ENCODE measurements at regions not wholly inside any gene's neighbourhood (a gene's known extent, or its start where the extent isn't known, plus 50 kb on each side); places are given as distances from the start of the nearest gene placed in this dataset.
A peak's percentile ranks its signal among the peaks of the same experiment; 100 is the strongest.
"Not testable (repeated sequence)": the region's sequence is repeated elsewhere in the genome, so short reads cannot be mapped to it uniquely, and the experiment has no call there.

DNA sequence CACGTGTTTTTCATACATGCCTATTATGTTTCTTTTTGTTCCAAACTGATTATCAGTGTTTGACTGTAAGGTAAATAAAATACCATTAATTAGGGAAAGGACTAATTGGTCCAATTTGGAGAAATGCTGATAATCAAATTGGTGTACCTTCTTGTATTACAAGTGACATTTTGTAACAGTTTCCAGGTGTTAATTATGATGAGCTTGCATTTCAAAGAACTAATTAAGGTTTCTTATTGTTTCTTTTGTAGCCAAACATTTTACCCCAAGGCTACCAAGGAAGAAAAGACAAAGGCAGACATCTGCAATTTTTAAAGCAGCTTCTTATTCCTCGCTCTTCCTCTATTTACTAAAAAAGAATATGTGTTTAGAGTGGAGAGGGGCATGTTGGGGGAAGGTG is 88.7 kb upstream of the GRIK1 start:
- TF ChIP-seq, protein P1, sequence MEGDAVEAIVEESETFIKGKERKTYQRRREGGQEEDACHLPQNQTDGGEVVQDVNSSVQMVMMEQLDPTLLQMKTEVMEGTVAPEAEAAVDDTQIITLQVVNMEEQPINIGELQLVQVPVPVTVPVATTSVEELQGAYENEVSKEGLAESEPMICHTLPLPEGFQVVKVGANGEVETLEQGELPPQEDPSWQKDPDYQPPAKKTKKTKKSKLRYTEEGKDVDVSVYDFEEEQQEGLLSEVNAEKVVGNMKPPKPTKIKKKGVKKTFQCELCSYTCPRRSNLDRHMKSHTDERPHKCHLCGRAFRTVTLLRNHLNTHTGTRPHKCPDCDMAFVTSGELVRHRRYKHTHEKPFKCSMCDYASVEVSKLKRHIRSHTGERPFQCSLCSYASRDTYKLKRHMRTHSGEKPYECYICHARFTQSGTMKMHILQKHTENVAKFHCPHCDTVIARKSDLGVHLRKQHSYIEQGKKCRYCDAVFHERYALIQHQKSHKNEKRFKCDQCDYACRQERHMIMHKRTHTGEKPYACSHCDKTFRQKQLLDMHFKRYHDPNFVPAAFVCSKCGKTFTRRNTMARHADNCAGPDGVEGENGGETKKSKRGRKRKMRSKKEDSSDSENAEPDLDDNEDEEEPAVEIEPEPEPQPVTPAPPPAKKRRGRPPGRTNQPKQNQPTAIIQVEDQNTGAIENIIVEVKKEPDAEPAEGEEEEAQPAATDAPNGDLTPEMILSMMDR (IDR thresholded peaks at IDR 0.05; ENCODE audit: low read length, missing control alignments): no peak
- no peak overlapping the region for H3K4me3 ChIP-seq (replicated peaks; ENCODE audit: low read depth, low read length)
- no peak for DNase-seq (ENCODE audit: low read depth)

DNA sequence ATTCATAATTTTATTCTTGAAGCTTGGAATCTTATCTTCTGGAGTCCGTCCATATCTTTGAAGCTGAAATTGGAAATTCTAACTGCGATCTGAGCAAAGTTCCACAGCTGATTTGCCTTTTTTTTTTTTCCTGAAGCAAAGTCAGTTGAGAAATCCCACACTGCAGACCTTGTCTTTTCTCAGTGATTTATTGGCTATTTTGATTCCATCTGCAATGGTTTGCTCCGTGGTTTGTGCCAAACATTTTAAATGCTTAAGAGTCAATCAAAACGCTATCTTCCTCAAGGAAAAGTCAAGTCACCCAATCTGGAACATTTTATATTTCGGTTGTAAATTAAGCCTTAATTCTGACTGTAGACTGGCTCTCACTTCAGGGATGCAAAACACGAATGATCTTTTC is 88.2 kb upstream of the GRIK1 start:
- TF ChIP-seq, protein P1 (IDR thresholded peaks at IDR 0.05; ENCODE audit: low read length, missing control alignments): no peak

DNA sequence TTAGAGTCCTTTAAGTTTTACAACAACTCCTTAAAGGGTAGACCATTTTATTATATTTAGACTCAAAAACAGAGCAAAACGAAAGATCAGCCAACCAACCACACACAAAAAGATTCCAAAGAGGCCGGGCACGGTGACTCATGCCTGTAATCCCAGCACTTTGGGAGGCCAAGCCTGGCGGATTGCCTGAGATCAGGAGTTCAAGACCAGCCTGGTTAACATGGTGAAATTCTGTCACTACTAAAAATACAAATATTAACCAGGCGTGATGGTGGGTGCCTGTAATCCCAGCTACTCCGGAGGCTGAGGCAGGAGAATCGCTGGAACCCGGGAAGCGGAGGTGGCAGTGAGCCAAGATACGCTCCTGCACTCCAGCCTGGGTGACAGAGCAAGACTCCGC is 83.3 kb upstream of the GRIK1 start:
- not testable (repeated sequence) for H3K4me3 ChIP-seq (replicated peaks; ENCODE audit: low read depth, low read length); DNase-seq (ENCODE audit: low read depth)

More for the DNA sequence above, 88.2 kb upstream of the GRIK1 start:
- DNase-seq (ENCODE audit: low read depth): no peak
- H3K4me3 ChIP-seq (replicated peaks; ENCODE audit: low read depth, low read length): no peak overlapping the region

DNA sequence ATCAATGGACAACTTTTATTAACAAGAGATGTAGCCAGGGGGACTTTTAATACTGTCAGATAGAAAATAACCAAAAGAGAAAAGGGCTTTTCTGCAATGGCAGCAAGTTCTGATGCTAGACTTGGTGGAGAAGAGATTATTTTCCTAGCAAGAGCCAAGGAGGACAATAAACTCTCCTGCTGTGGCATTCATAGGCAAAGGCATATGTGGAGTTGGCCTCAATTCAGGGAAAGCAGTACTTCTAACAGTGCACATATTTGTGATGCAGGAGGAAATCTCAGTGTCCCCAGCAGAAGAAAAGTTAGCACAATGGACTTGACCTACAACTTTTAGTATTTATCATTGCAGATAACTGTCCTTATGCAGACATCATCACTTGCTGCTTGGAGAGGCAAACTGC is 75.1 kb upstream of the GRIK1 start:
- TF ChIP-seq, protein P1 (IDR thresholded peaks at IDR 0.05; ENCODE audit: low read length, missing control alignments): no peak
- H3K4me3 ChIP-seq (replicated peaks; ENCODE audit: low read depth, low read length): no peak overlapping the region
- no peak for DNase-seq (ENCODE audit: low read depth)

DNA sequence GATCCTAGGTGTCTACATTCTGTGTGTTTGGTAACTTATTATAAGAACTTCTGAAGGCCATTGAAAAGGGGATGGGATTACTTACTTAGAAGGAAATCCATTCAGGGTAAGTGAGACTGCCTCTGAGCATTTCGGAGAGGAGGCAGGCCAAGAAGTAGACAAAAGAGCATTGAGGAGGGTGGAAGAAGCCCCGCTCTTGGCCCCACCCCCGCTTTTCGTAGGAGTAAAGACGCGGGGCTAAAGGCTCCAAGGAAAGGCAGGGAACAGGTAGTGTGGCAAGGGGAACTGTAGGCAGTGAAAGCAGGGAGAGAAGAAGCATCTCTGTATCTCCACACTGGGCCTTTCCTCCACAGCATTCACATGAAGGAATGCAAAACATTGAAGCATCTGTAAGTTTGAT is 51.8 kb upstream of the GRIK1 start:
- TF ChIP-seq, protein P1 (IDR thresholded peaks at IDR 0.05; ENCODE audit: low read length, missing control alignments): no peak
- no peak overlapping the region for H3K4me3 ChIP-seq (replicated peaks; ENCODE audit: low read depth, low read length)
- DNase-seq (ENCODE audit: low read depth): no peak

DNA sequence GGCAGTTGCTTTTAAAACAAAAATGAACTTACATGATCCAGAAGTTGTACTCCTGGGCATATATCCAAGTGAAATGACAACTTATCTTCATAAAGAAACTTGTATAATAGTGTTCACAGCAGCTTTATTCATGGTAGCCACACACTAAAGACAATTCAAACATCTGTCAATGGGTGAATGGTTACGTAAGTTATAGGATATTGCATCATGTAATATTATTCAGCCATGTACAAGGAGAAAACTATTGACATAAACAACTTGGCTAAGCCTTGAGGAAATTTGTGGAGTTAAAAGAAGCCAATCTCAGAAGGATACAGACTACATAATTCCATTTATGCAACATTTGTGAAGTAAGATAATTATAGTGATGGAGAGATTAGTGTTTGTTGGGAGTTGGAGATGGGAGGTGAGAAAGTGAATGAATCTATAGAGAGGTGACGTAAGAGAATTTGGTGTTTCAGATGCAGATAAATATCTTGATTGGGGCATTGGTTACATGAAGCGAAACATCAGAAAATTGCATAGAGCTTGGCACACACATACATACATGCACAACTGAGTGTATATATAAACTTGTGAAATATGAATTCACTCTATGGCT is 49.9 kb upstream of the GRIK1 start:
- peak; percentile 3 for DNase-seq (ENCODE audit: low read depth)
- TF ChIP-seq, protein P1 (IDR thresholded peaks at IDR 0.05; ENCODE audit: low read length, missing control alignments): no peak
- no peak overlapping the region for H3K4me3 ChIP-seq (replicated peaks; ENCODE audit: low read depth, low read length)

All from fibroblast of pulmonary artery (primary cell).